Esophagus muscularis mucosa (tissue), 3 donors: ENCODE measurements at regions not wholly inside any gene's neighbourhood (a gene's known extent, or its start where the extent isn't known, plus 50 kb on each side); places are given as distances from the start of the nearest gene placed in this dataset.

Experiments used
- CTCF ChIP-seq, 3 experiments: fragments of 200-600 bp in 2 of 3; fragments of 450-650 bp in 1 of 3; sonication (generic) in 2 of 3; IDR thresholded peaks; one replicate each; pipeline ENCODE4 v1.5.1; 2017 to 2019; ENCODE audit warnings: antibody characterized with exemption in 3 of 3, mild to moderate bottlenecking in 2 of 3, moderate library complexity in 1 of 3
- EP300 ChIP-seq: sonication (generic); formaldehyde crosslinking; IDR thresholded peaks from one replicate; pipeline ENCODE4 v1.6.1; 2017; ENCODE audit warnings: antibody characterized with exemption

GRCh38 chr3:117752984-117753717 is 1043.6 kb downstream of the TUSC7 start:
- TF ChIP-seq EP300 (no peak), CTCF (IDR thresholded peaks at IDR 0.05) (no peak)
